Neural cell (in vitro differentiated cells): ENCODE measurements at regions not wholly inside any gene's neighbourhood (a gene's known extent, or its start where the extent isn't known, plus 50 kb on each side); places are given as distances from the start of the nearest gene placed in this dataset.

Experiments used
- H2AFZ ChIP-seq: fragments of 200-600, 300-800 bp; sonication (generic), shearing (Covaris generic); 2 replicates; pipeline ENCODE4 v1.6.0; 2014; ENCODE audit warnings: low read depth, mild to moderate bottlenecking, antibody characterized with exemption, low read length, moderate library complexity
- H3F3A ChIP-seq: fragments of 200-600 bp; shearing (Covaris generic); 2 replicates; pipeline ENCODE4 v1.6.1; 2016; ENCODE audit warnings: mild to moderate bottlenecking, moderate library complexity, mixed read lengths, antibody characterized with exemption, low read length; ENCODE audit not compliant: insufficient read depth, poor library complexity, severe bottlenecking
- H3K27ac ChIP-seq: fragments of 200-600, 300-800 bp; sonication (generic), shearing (Covaris generic); 2 replicates; pipeline ENCODE4 v1.5.1; 2014; ENCODE audit warnings: mild to moderate bottlenecking, low read length, moderate library complexity
- H3K27me3 ChIP-seq: fragments of 300-800, 200-600 bp; sonication (generic), shearing (Covaris generic); 2 replicates; pipeline ENCODE4 v1.6.0; 2014; ENCODE audit warnings: mild to moderate bottlenecking, low read depth, low read length, moderate library complexity; ENCODE audit not compliant: insufficient read depth
- H3K36me3 ChIP-seq: fragments of 300-800, 200-600 bp; sonication (generic), shearing (Covaris generic); 2 replicates; pipeline ENCODE4 v1.5.1; 2014; ENCODE audit warnings: mild to moderate bottlenecking, antibody characterized with exemption, low read length, moderate library complexity; ENCODE audit not compliant: insufficient read depth
- H3K4me2 ChIP-seq: fragments of 300-800, 200-600 bp; sonication (generic), shearing (Covaris generic); 2 replicates; pipeline ENCODE4 v1.6.0; 2014; ENCODE audit warnings: mild to moderate bottlenecking, low read length
- H3K4me3 ChIP-seq: fragments of 300-800, 200-600 bp; sonication (generic), shearing (Covaris generic); 2 replicates; pipeline ENCODE4 v1.5.1; 2014; ENCODE audit warnings: mild to moderate bottlenecking, low read length, moderate library complexity
- H3K79me2 ChIP-seq: fragments of 200-600 bp; shearing (Covaris generic); replicated peaks from 2 replicates; pipeline ENCODE4 v1.6.0; 2014; ENCODE audit warnings: mild to moderate bottlenecking, low read length, moderate library complexity; ENCODE audit not compliant: insufficient read depth
- H3K9ac ChIP-seq: fragments of 300-800, 200-600 bp; sonication (generic), shearing (Covaris generic); 2 replicates; pipeline ENCODE4 v1.6.1; 2016; ENCODE audit warnings: mild to moderate bottlenecking, low read length, mixed read lengths
- H3K9me2 ChIP-seq: fragments of 200-600 bp; shearing (Covaris generic); 2 replicates; pipeline ENCODE4 v1.6.1; 2016; ENCODE audit warnings: mild to moderate bottlenecking, low read length, mixed read lengths; ENCODE audit not compliant: insufficient read depth
- H3K9me3 ChIP-seq: fragments of 200-600, 300-800 bp; sonication (generic), shearing (Covaris generic); 2 replicates; pipeline ENCODE4 v1.6.1; 2016; ENCODE audit warnings: mild to moderate bottlenecking, mixed run types, low read length, moderate library complexity, mixed read lengths
- H4K20me1 ChIP-seq: fragments of 200-600 bp; shearing (Covaris generic); 2 replicates; pipeline ENCODE4 v1.6.1; 2016; ENCODE audit warnings: mild to moderate bottlenecking, mixed run types; ENCODE audit not compliant: insufficient read depth
- EZH2 ChIP-seq: fragments of 200-600, 300-800 bp; shearing (Covaris generic), sonication (generic); IDR thresholded peaks from 2 replicates; pipeline ENCODE4 v1.6.1; 2014; ENCODE audit warnings: antibody characterized with exemption, low read length, borderline replicate concordance, mild to moderate bottlenecking; ENCODE audit not compliant: insufficient read depth, poor library complexity, severe bottlenecking
- MXI1 ChIP-seq: fragments of 450-650 bp; conservative IDR thresholded peaks from 2 replicates; pipeline ENCODE4 v1.6.1; 2014; ENCODE audit warnings: antibody characterized with exemption, mild to moderate bottlenecking; ENCODE audit not compliant: poor library complexity, severe bottlenecking
- POLR2AphosphoS5 ChIP-seq: IDR thresholded peaks from 2 replicates; pipeline ENCODE4 v1.6.1; 2012
- RAD21 ChIP-seq: fragments of 450-650 bp; conservative IDR thresholded peaks from 2 replicates; pipeline ENCODE4 v1.6.1; 2014; ENCODE audit warnings: antibody characterized with exemption, mild to moderate bottlenecking, moderate library complexity
- SMC3 ChIP-seq: fragments of 450-650 bp; conservative IDR thresholded peaks from 2 replicates; pipeline ENCODE4 v1.6.1; 2014; ENCODE audit warnings: antibody characterized with exemption, mild to moderate bottlenecking, moderate library complexity; ENCODE audit not compliant: poor library complexity
- TAF1 ChIP-seq: IDR thresholded peaks from 2 replicates; pipeline ENCODE4 v1.6.1; 2012; ENCODE audit warnings: low read depth
- TF ChIP-seq, protein P1 (sequence below): fragments of 450-650 bp; IDR thresholded peaks from 2 replicates; pipeline ENCODE4 v1.5.1; 2014; ENCODE audit warnings: antibody characterized with exemption, mild to moderate bottlenecking, moderate library complexity; ENCODE audit not compliant: poor library complexity, severe bottlenecking
- TF ChIP-seq, protein P2 (sequence below): IDR thresholded peaks from 2 replicates; pipeline ENCODE4 v1.6.1; 2012; ENCODE audit warnings: borderline replicate concordance

DNA sequence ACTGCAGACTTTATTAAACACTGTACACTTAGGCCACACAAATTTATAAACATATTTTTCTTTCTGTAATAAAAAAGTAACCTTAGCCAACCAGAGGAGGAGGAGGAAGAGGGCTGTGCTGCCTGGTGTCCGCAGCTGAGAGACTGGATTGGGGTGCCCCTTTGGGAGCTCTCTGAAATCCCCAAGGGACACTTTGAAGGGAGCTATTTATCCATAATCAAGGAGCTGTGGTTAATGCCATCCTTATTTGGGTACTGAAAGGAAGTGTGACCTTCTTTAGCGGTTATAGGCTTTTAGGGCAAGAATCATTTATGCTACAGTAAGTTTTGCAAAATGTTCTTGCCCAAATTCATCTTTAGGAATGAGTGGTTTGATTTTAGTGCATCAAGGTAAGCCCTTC is 125.8 kb downstream of the RASSF10 start:
- Histone ChIP-seq H4K20me1 (no peaks in the 10 kb centered on the region), H3K9me2 (no peaks in the 10 kb centered on the region), H3K4me2 (no peak overlapping the region), H3K27me3 (no peaks in the 10 kb centered on the region), H3K27ac (no peak overlapping the region), H2AFZ (no peak overlapping the region), H3K36me3 (no peaks in the 10 kb centered on the region), H3K9ac (no peak overlapping the region), H3K4me3 (no peak overlapping the region), H3K79me2 (no peaks in the 10 kb centered on the region), H3K9me3 (peaks cover 2% of the 10 kb centered on the region), H3F3A (no peaks in the 10 kb centered on the region)
- TF ChIP-seq MXI1 (no peak), EZH2 (no peak), TAF1 (no peak), POLR2AphosphoS5 (no peak)
- TF ChIP-seq, protein P1, sequence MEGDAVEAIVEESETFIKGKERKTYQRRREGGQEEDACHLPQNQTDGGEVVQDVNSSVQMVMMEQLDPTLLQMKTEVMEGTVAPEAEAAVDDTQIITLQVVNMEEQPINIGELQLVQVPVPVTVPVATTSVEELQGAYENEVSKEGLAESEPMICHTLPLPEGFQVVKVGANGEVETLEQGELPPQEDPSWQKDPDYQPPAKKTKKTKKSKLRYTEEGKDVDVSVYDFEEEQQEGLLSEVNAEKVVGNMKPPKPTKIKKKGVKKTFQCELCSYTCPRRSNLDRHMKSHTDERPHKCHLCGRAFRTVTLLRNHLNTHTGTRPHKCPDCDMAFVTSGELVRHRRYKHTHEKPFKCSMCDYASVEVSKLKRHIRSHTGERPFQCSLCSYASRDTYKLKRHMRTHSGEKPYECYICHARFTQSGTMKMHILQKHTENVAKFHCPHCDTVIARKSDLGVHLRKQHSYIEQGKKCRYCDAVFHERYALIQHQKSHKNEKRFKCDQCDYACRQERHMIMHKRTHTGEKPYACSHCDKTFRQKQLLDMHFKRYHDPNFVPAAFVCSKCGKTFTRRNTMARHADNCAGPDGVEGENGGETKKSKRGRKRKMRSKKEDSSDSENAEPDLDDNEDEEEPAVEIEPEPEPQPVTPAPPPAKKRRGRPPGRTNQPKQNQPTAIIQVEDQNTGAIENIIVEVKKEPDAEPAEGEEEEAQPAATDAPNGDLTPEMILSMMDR = no peak
- TF ChIP-seq, protein P2, sequence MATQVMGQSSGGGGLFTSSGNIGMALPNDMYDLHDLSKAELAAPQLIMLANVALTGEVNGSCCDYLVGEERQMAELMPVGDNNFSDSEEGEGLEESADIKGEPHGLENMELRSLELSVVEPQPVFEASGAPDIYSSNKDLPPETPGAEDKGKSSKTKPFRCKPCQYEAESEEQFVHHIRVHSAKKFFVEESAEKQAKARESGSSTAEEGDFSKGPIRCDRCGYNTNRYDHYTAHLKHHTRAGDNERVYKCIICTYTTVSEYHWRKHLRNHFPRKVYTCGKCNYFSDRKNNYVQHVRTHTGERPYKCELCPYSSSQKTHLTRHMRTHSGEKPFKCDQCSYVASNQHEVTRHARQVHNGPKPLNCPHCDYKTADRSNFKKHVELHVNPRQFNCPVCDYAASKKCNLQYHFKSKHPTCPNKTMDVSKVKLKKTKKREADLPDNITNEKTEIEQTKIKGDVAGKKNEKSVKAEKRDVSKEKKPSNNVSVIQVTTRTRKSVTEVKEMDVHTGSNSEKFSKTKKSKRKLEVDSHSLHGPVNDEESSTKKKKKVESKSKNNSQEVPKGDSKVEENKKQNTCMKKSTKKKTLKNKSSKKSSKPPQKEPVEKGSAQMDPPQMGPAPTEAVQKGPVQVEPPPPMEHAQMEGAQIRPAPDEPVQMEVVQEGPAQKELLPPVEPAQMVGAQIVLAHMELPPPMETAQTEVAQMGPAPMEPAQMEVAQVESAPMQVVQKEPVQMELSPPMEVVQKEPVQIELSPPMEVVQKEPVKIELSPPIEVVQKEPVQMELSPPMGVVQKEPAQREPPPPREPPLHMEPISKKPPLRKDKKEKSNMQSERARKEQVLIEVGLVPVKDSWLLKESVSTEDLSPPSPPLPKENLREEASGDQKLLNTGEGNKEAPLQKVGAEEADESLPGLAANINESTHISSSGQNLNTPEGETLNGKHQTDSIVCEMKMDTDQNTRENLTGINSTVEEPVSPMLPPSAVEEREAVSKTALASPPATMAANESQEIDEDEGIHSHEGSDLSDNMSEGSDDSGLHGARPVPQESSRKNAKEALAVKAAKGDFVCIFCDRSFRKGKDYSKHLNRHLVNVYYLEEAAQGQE = no peak

GRCh38 chr11:13135385-13136271 is 126.5 kb downstream of the RASSF10 start:
- Histone ChIP-seq H2AFZ (no peak overlapping the region), H3F3A (no peaks in the 10 kb centered on the region), H3K27me3 (no peaks in the 10 kb centered on the region), H4K20me1 (no peaks in the 10 kb centered on the region), H3K79me2 (no peaks in the 10 kb centered on the region), H3K9me2 (no peaks in the 10 kb centered on the region), H3K4me3 (no peak overlapping the region), H3K27ac (no peak overlapping the region), H3K36me3 (no peaks in the 10 kb centered on the region), H3K9me3 (peaks cover 2% of the 10 kb centered on the region), H3K9ac (no peak overlapping the region), H3K4me2 (no peak overlapping the region)
- TF ChIP-seq TAF1 = no peak
- TF ChIP-seq, protein P2 = no peak
- TF ChIP-seq SMC3 = no peak
- TF ChIP-seq MXI1 = no peak
- TF ChIP-seq RAD21 = no peak
- TF ChIP-seq, protein P1 = no peak
